ENCODE measurements at regions not wholly inside any gene's neighbourhood (a gene's known extent, or its start where the extent isn't known, plus 50 kb on each side); places are given as distances from the start of the nearest gene placed in this dataset.

DNA sequence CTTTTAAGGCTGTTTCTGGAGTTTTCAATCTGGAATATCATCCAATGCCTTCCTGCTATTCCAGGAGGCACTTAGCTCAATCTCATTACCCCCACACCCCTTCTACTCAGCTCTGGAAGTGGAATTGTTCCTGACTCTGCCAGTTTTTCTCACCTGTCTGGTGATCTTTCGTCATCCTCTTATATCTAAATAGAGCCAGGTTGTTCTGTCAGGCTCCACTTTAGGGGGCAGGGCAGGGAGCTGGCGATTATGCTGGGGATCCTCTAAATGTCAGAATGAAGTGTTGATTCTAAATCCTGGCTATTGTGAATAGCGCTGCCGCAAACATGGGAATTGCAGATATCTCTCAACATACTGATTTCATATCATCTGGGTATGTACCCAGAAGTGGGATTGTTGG lies 63.6 kb upstream of the ETV3 start:
- intact Hi-C loops (cut with DNase I) = no loop called here
- no peak for DNase-seq (ENCODE audit: low spot score)
- no peaks in the 10 kb centered on the region for H3K9me3 ChIP-seq
- H3K4me1 ChIP-seq (replicated peaks) = no peaks in the 10 kb centered on the region
- H3K4me3 ChIP-seq = no peak overlapping the region
- no peaks in the 10 kb centered on the region for H3K36me3 ChIP-seq
- no peak overlapping the region for H3K27ac ChIP-seq
- 76% methylated on average over 4 of the region's 4 CpGs for WGBS
- H3K27me3 ChIP-seq (replicated peaks; ENCODE audit: insufficient read depth) = peaks cover 2% of the 10 kb centered on the region
- TF ChIP-seq CTCF (IDR thresholded peaks at IDR 0.05) = no peak
- no peak for TF ChIP-seq POLR2A (IDR thresholded peaks at IDR 0.05)
- no peak for TF ChIP-seq POLR2AphosphoS5 (IDR thresholded peaks at IDR 0.05)

DNA sequence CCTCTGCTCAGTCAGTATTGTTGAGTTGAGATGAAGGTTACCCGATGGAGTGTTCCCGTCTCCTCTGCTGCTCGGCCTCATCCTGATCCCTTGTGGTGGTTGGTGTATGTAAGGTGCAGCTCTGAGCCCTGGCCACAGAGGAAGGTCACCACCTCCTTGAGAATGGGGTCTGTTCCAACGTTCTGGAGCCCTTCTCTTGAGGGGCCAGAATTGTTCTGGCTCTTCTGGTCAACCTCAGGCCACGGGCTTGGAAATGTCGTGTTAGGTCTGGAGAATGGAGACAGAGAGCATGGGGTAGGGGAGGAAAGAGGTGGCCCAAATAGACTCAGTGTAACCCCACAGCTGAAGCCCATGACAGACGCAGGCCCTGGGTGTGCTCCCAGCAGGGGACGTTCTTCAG lies 62.3 kb upstream of the ETV3 start:
- H3K4me1 ChIP-seq (replicated peaks) = no peaks in the 10 kb centered on the region
- no peaks in the 10 kb centered on the region for H3K9me3 ChIP-seq
- TF ChIP-seq CTCF (IDR thresholded peaks at IDR 0.05) = no peak
- no peak for TF ChIP-seq POLR2A (IDR thresholded peaks at IDR 0.05)
- no peak for TF ChIP-seq POLR2AphosphoS5 (IDR thresholded peaks at IDR 0.05)
- no peaks in the 10 kb centered on the region for H3K36me3 ChIP-seq
- DNase-seq (ENCODE audit: low spot score) = no peak
- intact Hi-C loops (cut with DNase I) = no loop called here
- no peak overlapping the region for H3K4me3 ChIP-seq
- peaks cover 2% of the 10 kb centered on the region for H3K27me3 ChIP-seq (replicated peaks; ENCODE audit: insufficient read depth)
- no peak overlapping the region for H3K27ac ChIP-seq
- 87% methylated on average over 8 of the region's 8 CpGs for WGBS

DNA sequence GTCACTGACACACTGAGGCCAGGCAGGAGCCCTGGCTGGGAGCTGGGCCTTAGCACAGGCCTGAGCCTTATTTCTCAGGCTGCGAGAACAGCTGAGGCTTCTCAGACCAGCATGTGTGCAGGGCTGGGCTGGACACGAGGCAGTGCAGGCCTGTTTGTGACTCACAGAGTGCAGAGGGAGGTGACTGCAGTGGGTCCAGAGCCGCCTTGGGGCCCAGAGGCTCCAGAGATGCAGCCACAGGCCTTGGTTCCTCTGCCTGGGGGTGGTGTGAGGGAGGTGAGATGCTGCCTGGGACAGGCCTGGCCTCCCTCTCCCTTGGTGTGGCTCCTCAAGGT lies 61.2 kb upstream of the ETV3 start:
- Histone ChIP-seq H3K4me3 (no peak overlapping the region), H3K36me3 (no peaks in the 10 kb centered on the region), H3K27ac (no peak overlapping the region), H3K27me3 (replicated peaks; ENCODE audit: insufficient read depth) (peaks cover 2% of the 10 kb centered on the region), H3K4me1 (replicated peaks) (no peaks in the 10 kb centered on the region), H3K9me3 (no peaks in the 10 kb centered on the region)
- 89% methylated on average over 3 of the region's 3 CpGs for WGBS
- intact Hi-C loops (cut with DNase I) = no loop called here
- TF ChIP-seq CTCF (IDR thresholded peaks at IDR 0.05) (no peak), POLR2AphosphoS5 (IDR thresholded peaks at IDR 0.05) (no peak), POLR2A (IDR thresholded peaks at IDR 0.05) (no peak)
- DNase-seq (ENCODE audit: low spot score) = no peak

- WGBS = 84% methylated on average over 8 of the region's 8 CpGs
- Histone ChIP-seq H3K4me1 (replicated peaks) (no peaks in the 10 kb centered on the region), H3K27me3 (replicated peaks; ENCODE audit: insufficient read depth) (peaks cover 2% of the 10 kb centered on the region), H3K36me3 (no peaks in the 10 kb centered on the region), H3K27ac (no peak overlapping the region), H3K4me3 (no peak overlapping the region), H3K9me3 (no peaks in the 10 kb centered on the region)
- TF ChIP-seq POLR2A (IDR thresholded peaks at IDR 0.05) (no peak), POLR2AphosphoS5 (IDR thresholded peaks at IDR 0.05) (no peak), CTCF (IDR thresholded peaks at IDR 0.05) (no peak)
- DNase-seq (ENCODE audit: low spot score) = no peak
- intact Hi-C loops (cut with DNase I) = no loop called here
Observed at GRCh38 chr1:157198619-157199420, 60.6 kb upstream of the ETV3 start.

DNA sequence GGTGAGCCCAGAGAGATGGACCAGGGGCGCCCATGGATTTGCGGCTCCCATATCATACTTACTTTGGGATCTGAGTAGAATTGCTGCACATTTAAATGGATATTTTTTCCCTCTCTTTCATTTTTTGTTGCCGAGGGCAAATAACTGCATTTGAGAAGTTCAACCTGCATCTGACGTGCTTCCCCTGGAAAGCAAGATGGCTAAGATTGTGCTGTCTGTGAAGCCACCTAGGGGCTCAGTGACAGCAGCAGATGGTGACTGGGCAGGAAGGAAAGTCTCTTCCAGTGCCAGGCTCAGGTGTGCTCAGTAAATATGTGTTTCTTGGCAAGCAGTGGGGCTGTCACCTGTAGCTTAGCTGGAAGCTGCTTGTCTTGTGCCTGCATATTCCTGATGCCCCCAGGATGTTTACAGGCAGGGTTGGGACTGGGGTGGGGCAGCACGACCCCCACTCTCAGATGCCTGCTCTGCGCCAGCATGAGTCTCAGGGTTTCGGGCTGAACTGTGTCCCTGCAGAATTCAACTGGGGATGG lies 59.8 kb upstream of the ETV3 start:
- no peaks in the 10 kb centered on the region for H3K9me3 ChIP-seq
- no peak overlapping the region for H3K27ac ChIP-seq
- no peaks in the 10 kb centered on the region for H3K4me1 ChIP-seq (replicated peaks)
- TF ChIP-seq CTCF (IDR thresholded peaks at IDR 0.05) (peak in 1 of 4 experiments; percentile 10), POLR2AphosphoS5 (IDR thresholded peaks at IDR 0.05) (no peak)
- intact Hi-C loops (cut with DNase I) = no loop called here
- DNase-seq (ENCODE audit: low spot score) = peak; percentile 34
- peaks cover 2% of the 10 kb centered on the region for H3K27me3 ChIP-seq (replicated peaks; ENCODE audit: insufficient read depth)
- H3K4me3 ChIP-seq = no peak overlapping the region
- H3K36me3 ChIP-seq = no peaks in the 10 kb centered on the region
- whole genome bisulfite sequencing = 67% methylated on average over 7 of the region's 7 CpGs

All from prostate gland (tissue), 2 donors.